ENCODE measurements at regions not wholly inside any gene's neighbourhood (a gene's known extent, or its start where the extent isn't known, plus 50 kb on each side); places are given as distances from the start of the nearest gene placed in this dataset.
"Not testable (repeated sequence)": the region's sequence is repeated elsewhere in the genome, so short reads cannot be mapped to it uniquely, and the experiment has no call there.

DNA sequence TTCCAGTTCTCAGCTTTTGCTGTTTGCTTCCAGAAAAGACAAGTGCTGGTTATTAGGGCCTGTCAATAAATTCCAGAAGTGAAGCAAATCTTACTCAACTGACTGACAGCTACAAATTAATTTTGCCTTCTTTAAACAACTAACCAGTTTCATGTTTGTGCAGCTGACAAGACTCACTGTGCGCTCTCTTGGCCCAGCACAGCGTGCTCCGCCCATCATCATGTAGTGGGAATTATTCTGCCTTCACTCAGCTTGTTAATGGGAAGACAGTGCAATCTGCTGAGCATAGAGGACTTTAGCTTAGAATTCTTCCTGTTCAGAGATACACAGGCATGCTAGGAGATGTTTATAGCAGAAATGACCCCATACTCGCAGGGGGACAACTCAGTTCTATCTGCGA, 808.9 kb downstream of the CCSER2 start:
- intact Hi-C loops (cut with micrococcal nuclease; ENCODE audit: unreplicated experiment): no loop called here
- no peak for DNase-seq
- CTCF ChIA-PET: no interaction called here
- Mint-ChIP-seq H3K4me3 (ENCODE audit: low read depth, unreplicated experiment) (no peak overlapping the region), H3K9me3 (ENCODE audit: low read depth, unreplicated experiment) (peaks cover 7% of the 10 kb centered on the region), H3K27ac (ENCODE audit: unreplicated experiment) (no peak overlapping the region), H3K4me1 (ENCODE audit: low read depth, unreplicated experiment) (no peaks in the 10 kb centered on the region), H3K27me3 (ENCODE audit: unreplicated experiment) (no peaks in the 10 kb centered on the region), H3K36me3 (ENCODE audit: insufficient read depth, unreplicated experiment) (no peaks in the 10 kb centered on the region)
- TF ChIP-seq, protein P1, sequence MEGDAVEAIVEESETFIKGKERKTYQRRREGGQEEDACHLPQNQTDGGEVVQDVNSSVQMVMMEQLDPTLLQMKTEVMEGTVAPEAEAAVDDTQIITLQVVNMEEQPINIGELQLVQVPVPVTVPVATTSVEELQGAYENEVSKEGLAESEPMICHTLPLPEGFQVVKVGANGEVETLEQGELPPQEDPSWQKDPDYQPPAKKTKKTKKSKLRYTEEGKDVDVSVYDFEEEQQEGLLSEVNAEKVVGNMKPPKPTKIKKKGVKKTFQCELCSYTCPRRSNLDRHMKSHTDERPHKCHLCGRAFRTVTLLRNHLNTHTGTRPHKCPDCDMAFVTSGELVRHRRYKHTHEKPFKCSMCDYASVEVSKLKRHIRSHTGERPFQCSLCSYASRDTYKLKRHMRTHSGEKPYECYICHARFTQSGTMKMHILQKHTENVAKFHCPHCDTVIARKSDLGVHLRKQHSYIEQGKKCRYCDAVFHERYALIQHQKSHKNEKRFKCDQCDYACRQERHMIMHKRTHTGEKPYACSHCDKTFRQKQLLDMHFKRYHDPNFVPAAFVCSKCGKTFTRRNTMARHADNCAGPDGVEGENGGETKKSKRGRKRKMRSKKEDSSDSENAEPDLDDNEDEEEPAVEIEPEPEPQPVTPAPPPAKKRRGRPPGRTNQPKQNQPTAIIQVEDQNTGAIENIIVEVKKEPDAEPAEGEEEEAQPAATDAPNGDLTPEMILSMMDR (IDR thresholded peaks at IDR 0.05; ENCODE audit: unreplicated experiment): no peak
- BruUV-seq (replicated peaks): no TSS peak

DNA sequence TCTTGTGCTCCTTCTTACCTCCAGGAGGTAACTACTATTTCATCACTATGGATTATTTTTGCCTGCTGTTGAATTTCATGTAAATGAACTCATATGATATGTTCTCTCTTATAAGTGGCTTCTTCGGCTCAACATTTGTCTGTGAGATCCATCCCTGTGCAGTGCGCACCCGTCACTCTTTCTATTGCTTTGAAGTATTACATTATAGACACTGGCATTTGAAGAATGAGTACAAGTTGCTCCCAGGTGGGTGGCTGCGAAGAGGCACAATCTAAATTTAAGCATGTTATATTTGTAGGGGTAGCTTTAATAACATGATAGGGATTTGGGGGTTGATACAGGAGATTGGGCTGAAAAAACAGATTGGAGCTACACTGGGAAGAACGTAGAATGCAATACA, 809.7 kb downstream of the CCSER2 start:
- peaks cover 7% of the 10 kb centered on the region for H3K9me3 Mint-ChIP-seq (ENCODE audit: low read depth, unreplicated experiment)
- H3K4me1 Mint-ChIP-seq (ENCODE audit: low read depth, unreplicated experiment): no peaks in the 10 kb centered on the region
- H3K27me3 Mint-ChIP-seq (ENCODE audit: unreplicated experiment): no peaks in the 10 kb centered on the region
- DNase-seq: no peak
- TF ChIP-seq, protein P1 (IDR thresholded peaks at IDR 0.05; ENCODE audit: unreplicated experiment): no peak
- H3K36me3 Mint-ChIP-seq (ENCODE audit: insufficient read depth, unreplicated experiment): no peaks in the 10 kb centered on the region
- CTCF ChIA-PET: no interaction called here
- no TSS peak for BruUV-seq (replicated peaks)
- H3K4me3 Mint-ChIP-seq (ENCODE audit: low read depth, unreplicated experiment): no peak overlapping the region
- H3K27ac Mint-ChIP-seq (ENCODE audit: unreplicated experiment): no peak overlapping the region
- intact Hi-C loops (cut with micrococcal nuclease; ENCODE audit: unreplicated experiment): no loop called here

DNA sequence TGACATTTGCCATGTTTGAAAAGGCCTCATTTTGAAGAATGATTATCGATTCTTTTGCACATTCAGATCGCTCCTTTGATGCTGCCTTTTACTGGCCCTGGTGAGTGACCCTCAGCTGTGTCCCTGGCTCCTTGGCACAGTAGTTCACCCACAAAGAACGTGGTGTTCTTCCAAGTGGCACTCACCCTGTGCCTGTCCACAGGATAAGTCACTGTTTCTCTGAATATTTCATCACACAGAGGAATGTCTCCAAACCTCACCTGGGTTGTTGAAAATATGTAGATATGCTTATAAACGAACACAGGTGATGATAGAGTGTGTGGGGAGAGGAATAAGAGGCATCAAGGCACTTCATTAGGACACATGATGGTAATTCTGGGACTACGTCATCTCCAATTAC, 810.7 kb downstream of the CCSER2 start:
- TF ChIP-seq, protein P1 (IDR thresholded peaks at IDR 0.05; ENCODE audit: unreplicated experiment): no peak

DNA sequence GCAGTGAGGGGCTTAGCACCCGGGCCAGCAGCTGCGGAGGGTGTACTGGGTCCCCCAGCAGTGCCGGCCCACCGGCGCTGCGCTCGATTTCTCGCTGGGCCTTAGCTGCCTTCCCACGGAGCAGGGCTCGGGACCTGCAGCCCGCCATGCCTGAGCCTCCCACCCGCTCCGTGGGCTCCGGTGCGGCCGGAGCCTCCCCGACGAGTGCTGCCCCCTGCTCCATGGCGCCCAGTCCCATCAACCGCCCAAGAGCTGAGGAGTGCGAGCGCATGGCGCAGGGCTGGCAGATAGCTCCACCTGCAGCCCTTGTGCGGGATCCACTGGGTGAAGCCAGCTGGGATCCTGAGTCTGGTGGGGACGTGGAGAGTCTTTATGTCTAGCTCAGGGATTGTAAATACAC, 813.1 kb downstream of the CCSER2 start:
- CTCF ChIA-PET; H3K4me3 Mint-ChIP-seq (ENCODE audit: low read depth, unreplicated experiment); H3K36me3 Mint-ChIP-seq (ENCODE audit: insufficient read depth, unreplicated experiment); intact Hi-C loops (cut with micrococcal nuclease; ENCODE audit: unreplicated experiment); H3K4me1 Mint-ChIP-seq (ENCODE audit: low read depth, unreplicated experiment); DNase-seq; H3K27ac Mint-ChIP-seq (ENCODE audit: unreplicated experiment); H3K27me3 Mint-ChIP-seq (ENCODE audit: unreplicated experiment); BruUV-seq (replicated peaks); H3K9me3 Mint-ChIP-seq (ENCODE audit: low read depth, unreplicated experiment): not testable (repeated sequence)

More for the DNA sequence above, 810.7 kb downstream of the CCSER2 start:
- no peak overlapping the region for H3K27ac Mint-ChIP-seq (ENCODE audit: unreplicated experiment)
- no peaks in the 10 kb centered on the region for H3K36me3 Mint-ChIP-seq (ENCODE audit: insufficient read depth, unreplicated experiment)
- no peaks in the 10 kb centered on the region for H3K4me1 Mint-ChIP-seq (ENCODE audit: low read depth, unreplicated experiment)
- DNase-seq: no peak
- H3K9me3 Mint-ChIP-seq (ENCODE audit: low read depth, unreplicated experiment): peaks cover 7% of the 10 kb centered on the region
- no TSS peak for BruUV-seq (replicated peaks)
- H3K27me3 Mint-ChIP-seq (ENCODE audit: unreplicated experiment): no peaks in the 10 kb centered on the region
- CTCF ChIA-PET: no interaction called here
- no peak overlapping the region for H3K4me3 Mint-ChIP-seq (ENCODE audit: low read depth, unreplicated experiment)
- intact Hi-C loops (cut with micrococcal nuclease; ENCODE audit: unreplicated experiment): no loop called here

DNA sequence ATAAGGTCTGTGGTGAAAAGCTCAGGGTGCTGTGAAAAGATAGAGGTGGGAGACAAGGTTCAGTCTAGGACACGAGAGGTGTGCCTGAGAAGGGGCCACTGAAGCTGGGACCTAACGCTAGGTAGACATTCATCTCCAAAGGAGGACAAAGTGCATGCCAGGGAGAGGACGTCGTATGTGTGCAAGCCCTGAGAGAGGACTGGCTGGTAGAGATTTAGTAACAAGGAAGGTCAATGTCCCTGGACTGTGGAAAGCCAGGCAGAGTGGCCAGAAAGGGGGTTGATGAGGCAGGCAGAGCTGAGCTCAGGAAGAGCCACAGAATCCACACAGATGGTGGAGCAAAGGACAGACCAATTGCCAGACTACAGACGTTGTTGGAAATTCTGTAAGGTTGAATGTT, 817.6 kb downstream of the CCSER2 start:
- Mint-ChIP-seq H3K36me3 (ENCODE audit: insufficient read depth, unreplicated experiment) (no peaks in the 10 kb centered on the region), H3K4me3 (ENCODE audit: low read depth, unreplicated experiment) (no peak overlapping the region), H3K27ac (ENCODE audit: unreplicated experiment) (no peak overlapping the region), H3K9me3 (ENCODE audit: low read depth, unreplicated experiment) (peaks cover 3% of the 10 kb centered on the region), H3K27me3 (ENCODE audit: unreplicated experiment) (no peaks in the 10 kb centered on the region), H3K4me1 (ENCODE audit: low read depth, unreplicated experiment) (no peaks in the 10 kb centered on the region)
- BruUV-seq (replicated peaks): no TSS peak
- CTCF ChIA-PET: no interaction called here
- intact Hi-C loops (cut with micrococcal nuclease; ENCODE audit: unreplicated experiment): no loop called here
- no peak for DNase-seq
- TF ChIP-seq, protein P1 (IDR thresholded peaks at IDR 0.05; ENCODE audit: unreplicated experiment): no peak
